ENCODE measurements at regions not wholly inside any gene's neighbourhood (a gene's known extent, or its start where the extent isn't known, plus 50 kb on each side); places are given as distances from the start of the nearest gene placed in this dataset.
A peak's percentile ranks its signal among the peaks of the same experiment; 100 is the strongest.

DNA sequence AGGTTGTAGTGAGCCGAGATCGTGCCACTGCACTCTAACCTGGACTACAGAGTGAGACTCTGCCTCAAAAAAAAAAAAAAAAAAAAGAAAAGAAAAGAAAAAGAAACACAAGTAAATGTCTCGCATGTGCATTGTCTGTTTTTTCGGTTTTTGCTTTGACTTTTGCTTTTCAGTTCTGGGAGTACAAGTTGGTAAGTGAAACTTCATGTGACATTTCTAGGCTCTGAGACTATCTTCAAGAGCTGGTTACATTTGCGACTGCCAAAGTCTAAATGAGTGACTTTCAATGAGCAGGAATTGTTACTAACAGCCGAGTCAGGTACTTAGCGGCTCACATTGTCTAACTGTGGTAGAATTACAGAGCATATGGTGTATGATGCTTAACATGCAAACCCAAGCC lies 107.0 kb upstream of the CELF2 start:
- peak overlapping the region; percentile 75 for H3K27ac ChIP-seq
- H3K4me3 ChIP-seq: no peak overlapping the region
- peak overlapping the region; percentile 64 for H3K4me2 ChIP-seq
- H3K9me3 ChIP-seq (ENCODE audit: low read depth): no peaks in the 10 kb centered on the region
- DNase-seq (ENCODE audit: low spot score): no peak
- TF ChIP-seq EZH2phosphoT487 (IDR thresholded peaks at IDR 0.05; ENCODE audit: low read depth, severe bottlenecking, unreplicated experiment) (no peak), EZH2 (IDR thresholded peaks at IDR 0.05; ENCODE audit: borderline replicate concordance) (no peak)
- TF ChIP-seq, protein P1, sequence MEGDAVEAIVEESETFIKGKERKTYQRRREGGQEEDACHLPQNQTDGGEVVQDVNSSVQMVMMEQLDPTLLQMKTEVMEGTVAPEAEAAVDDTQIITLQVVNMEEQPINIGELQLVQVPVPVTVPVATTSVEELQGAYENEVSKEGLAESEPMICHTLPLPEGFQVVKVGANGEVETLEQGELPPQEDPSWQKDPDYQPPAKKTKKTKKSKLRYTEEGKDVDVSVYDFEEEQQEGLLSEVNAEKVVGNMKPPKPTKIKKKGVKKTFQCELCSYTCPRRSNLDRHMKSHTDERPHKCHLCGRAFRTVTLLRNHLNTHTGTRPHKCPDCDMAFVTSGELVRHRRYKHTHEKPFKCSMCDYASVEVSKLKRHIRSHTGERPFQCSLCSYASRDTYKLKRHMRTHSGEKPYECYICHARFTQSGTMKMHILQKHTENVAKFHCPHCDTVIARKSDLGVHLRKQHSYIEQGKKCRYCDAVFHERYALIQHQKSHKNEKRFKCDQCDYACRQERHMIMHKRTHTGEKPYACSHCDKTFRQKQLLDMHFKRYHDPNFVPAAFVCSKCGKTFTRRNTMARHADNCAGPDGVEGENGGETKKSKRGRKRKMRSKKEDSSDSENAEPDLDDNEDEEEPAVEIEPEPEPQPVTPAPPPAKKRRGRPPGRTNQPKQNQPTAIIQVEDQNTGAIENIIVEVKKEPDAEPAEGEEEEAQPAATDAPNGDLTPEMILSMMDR (IDR thresholded peaks at IDR 0.05; ENCODE audit: poor library complexity): no peak
- no peaks in the 10 kb centered on the region for H3K79me2 ChIP-seq
- 96% methylated on average over 7 of the region's 7 CpGs for WGBS (ENCODE audit: low lambda C conversion rate, missing lambda C conversion rate)
- no peaks in the 10 kb centered on the region for H3K27me3 ChIP-seq
- H2AFZ ChIP-seq: no peak overlapping the region
- H3K9me2 ChIP-seq (replicated peaks; ENCODE audit: insufficient read depth): no peaks in the 10 kb centered on the region
- H3K4me1 ChIP-seq (ENCODE audit: insufficient read depth): peaks cover 13% of the 10 kb centered on the region
- H3K36me3 ChIP-seq (replicated peaks; ENCODE audit: insufficient read depth, low read depth): no peaks in the 10 kb centered on the region
- no peaks in the 10 kb centered on the region for H4K20me1 ChIP-seq (ENCODE audit: insufficient read depth, poor library complexity, severe bottlenecking)

DNA sequence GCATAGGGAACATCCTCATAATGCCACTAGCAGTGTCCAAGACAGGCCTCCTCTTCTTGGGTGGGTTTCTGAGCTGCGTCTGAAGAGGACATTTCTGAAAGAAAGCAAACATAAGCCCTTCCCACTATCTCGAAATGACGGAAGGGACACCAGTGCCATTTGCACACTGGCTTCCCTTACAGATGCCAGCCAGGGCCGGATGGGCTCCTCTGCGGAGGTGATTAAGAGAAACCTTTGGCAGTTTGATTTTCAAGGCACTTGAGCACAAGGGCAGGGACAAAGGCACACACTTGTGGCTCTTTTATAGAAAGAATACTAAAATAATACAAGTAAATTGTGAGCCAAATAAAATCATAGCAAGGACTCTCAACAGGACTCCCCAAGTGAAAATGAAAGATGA lies 106.6 kb upstream of the CELF2 start:
- no peaks in the 10 kb centered on the region for H3K9me3 ChIP-seq (ENCODE audit: low read depth)
- DNase-seq (ENCODE audit: low spot score): no peak
- no peak overlapping the region for H3K4me3 ChIP-seq
- peak overlapping the region; percentile 75 for H3K27ac ChIP-seq
- peak overlapping the region; percentile 64 for H3K4me2 ChIP-seq
- H3K9me2 ChIP-seq (replicated peaks; ENCODE audit: insufficient read depth): no peaks in the 10 kb centered on the region
- TF ChIP-seq, protein P1 (IDR thresholded peaks at IDR 0.05; ENCODE audit: poor library complexity): no peak
- TF ChIP-seq EZH2phosphoT487 (IDR thresholded peaks at IDR 0.05; ENCODE audit: low read depth, severe bottlenecking, unreplicated experiment): no peak
- TF ChIP-seq EZH2 (IDR thresholded peaks at IDR 0.05; ENCODE audit: borderline replicate concordance): no peak
- no peaks in the 10 kb centered on the region for H4K20me1 ChIP-seq (ENCODE audit: insufficient read depth, poor library complexity, severe bottlenecking)
- H3K4me1 ChIP-seq (ENCODE audit: insufficient read depth): peaks cover 13% of the 10 kb centered on the region
- no peaks in the 10 kb centered on the region for H3K36me3 ChIP-seq (replicated peaks; ENCODE audit: insufficient read depth, low read depth)
- 89% methylated on average over 5 of the region's 5 CpGs for WGBS (ENCODE audit: low lambda C conversion rate, missing lambda C conversion rate)
- H2AFZ ChIP-seq: peak overlapping the region; percentile 37
- no peaks in the 10 kb centered on the region for H3K27me3 ChIP-seq
- H3K79me2 ChIP-seq: no peaks in the 10 kb centered on the region

DNA sequence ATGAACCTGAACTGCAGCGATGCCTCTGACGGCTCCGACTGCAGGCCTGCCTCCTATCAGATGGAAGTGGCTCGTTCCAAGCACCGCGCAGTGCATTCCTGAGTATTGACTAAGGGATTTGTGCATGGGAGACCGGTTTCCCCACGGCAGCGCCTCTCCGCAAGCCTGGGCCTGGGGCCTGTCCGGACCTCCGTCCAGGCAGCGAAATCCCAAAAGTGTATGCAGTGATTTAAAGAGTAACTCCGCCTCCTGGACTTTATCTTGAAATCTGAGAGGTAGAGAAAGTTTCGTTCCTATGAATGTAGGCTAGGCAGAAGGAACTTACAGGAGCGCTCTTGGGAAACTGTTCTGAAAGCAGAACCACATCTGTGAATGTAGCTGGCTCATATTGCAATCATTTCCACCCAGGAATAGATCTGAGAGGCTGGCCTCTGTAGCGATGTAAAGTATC lies 106.2 kb upstream of the CELF2 start:
- H3K36me3 ChIP-seq (replicated peaks; ENCODE audit: insufficient read depth, low read depth): no peaks in the 10 kb centered on the region
- WGBS (ENCODE audit: low lambda C conversion rate, missing lambda C conversion rate): 12% methylated on average over 17 of the region's 17 CpGs
- H3K9me3 ChIP-seq (ENCODE audit: low read depth): no peaks in the 10 kb centered on the region
- peak overlapping the region; percentile 75 for H3K27ac ChIP-seq
- H3K4me1 ChIP-seq (ENCODE audit: insufficient read depth): peaks cover 13% of the 10 kb centered on the region
- H3K27me3 ChIP-seq: no peaks in the 10 kb centered on the region
- peak overlapping the region; percentile 64 for H3K4me2 ChIP-seq
- H3K79me2 ChIP-seq: no peaks in the 10 kb centered on the region
- DNase-seq (ENCODE audit: low spot score): peak; percentile 88
- H3K4me3 ChIP-seq: no peak overlapping the region
- no peaks in the 10 kb centered on the region for H3K9me2 ChIP-seq (replicated peaks; ENCODE audit: insufficient read depth)
- no peaks in the 10 kb centered on the region for H4K20me1 ChIP-seq (ENCODE audit: insufficient read depth, poor library complexity, severe bottlenecking)
- TF ChIP-seq EZH2phosphoT487 (IDR thresholded peaks at IDR 0.05; ENCODE audit: low read depth, severe bottlenecking, unreplicated experiment): no peak
- no peak for TF ChIP-seq EZH2 (IDR thresholded peaks at IDR 0.05; ENCODE audit: borderline replicate concordance)
- TF ChIP-seq, protein P1 (IDR thresholded peaks at IDR 0.05; ENCODE audit: poor library complexity): no peak
- peak overlapping the region; percentile 37 for H2AFZ ChIP-seq

DNA sequence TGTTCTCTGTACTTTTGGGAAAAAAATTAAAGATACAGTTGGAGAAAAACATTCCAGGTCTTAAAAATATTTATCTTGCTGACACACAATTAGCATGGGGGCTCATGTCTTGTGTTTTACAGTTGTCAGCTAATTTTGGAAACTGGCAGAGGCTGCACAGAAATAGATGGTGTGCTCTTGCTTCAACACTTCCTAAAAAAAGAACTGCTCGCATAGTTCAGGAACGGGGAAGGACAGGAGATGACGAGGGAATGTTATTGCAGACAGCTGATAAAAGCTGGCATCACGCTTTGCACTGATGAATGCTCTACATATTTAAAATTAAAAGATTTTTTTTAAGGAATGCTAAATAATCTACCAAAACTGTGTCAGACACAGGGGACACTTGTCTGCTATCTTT lies 103.5 kb upstream of the CELF2 start:
- Histone ChIP-seq H3K4me2 (no peak overlapping the region), H3K9me3 (ENCODE audit: low read depth) (no peaks in the 10 kb centered on the region), H3K27ac (no peak overlapping the region), H3K36me3 (replicated peaks; ENCODE audit: insufficient read depth, low read depth) (no peaks in the 10 kb centered on the region), H3K79me2 (no peaks in the 10 kb centered on the region), H4K20me1 (ENCODE audit: insufficient read depth, poor library complexity, severe bottlenecking) (no peaks in the 10 kb centered on the region), H2AFZ (no peak overlapping the region), H3K4me3 (no peak overlapping the region), H3K27me3 (no peaks in the 10 kb centered on the region), H3K4me1 (ENCODE audit: insufficient read depth) (peaks cover 13% of the 10 kb centered on the region), H3K9me2 (replicated peaks; ENCODE audit: insufficient read depth) (no peaks in the 10 kb centered on the region)
- DNase-seq (ENCODE audit: low spot score): no peak
- 66% methylated on average over 4 of the region's 4 CpGs for whole genome bisulfite sequencing (ENCODE audit: low lambda C conversion rate, missing lambda C conversion rate)
- TF ChIP-seq, protein P1 (IDR thresholded peaks at IDR 0.05; ENCODE audit: poor library complexity): no peak
